Renal cortical epithelial cell (primary cell): ENCODE measurements at regions not wholly inside any gene's neighbourhood (a gene's known extent, or its start where the extent isn't known, plus 50 kb on each side); places are given as distances from the start of the nearest gene placed in this dataset.
"Not testable (repeated sequence)": the region's sequence is repeated elsewhere in the genome, so short reads cannot be mapped to it uniquely, and the experiment has no call there.

Source experiments
- DNase-seq: peaks from one replicate; pipeline ENCODE4 v3.0.0-alpha.2; 2011; ENCODE audit warnings: low read depth

DNA sequence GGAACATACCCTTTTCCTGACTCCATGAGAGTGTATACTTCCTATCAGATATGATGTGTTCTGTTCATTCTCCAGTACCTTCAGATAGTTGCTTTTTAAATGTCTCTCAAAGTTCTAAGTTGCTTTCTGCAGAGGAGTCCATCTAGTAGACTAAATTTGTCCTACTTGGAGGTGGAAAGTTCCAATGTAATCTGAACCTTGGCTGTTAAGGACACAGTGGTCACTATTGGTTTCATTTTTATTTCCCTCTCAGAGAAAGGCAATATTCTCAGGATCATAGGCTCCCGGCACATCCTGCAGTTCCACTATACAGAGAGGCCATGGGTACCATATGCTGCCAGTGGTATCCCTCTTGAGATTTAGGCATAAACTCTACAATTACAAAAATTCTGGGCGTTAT, 634.6 kb downstream of the LRRC70 start:
- DNase-seq, result no peak

DNA sequence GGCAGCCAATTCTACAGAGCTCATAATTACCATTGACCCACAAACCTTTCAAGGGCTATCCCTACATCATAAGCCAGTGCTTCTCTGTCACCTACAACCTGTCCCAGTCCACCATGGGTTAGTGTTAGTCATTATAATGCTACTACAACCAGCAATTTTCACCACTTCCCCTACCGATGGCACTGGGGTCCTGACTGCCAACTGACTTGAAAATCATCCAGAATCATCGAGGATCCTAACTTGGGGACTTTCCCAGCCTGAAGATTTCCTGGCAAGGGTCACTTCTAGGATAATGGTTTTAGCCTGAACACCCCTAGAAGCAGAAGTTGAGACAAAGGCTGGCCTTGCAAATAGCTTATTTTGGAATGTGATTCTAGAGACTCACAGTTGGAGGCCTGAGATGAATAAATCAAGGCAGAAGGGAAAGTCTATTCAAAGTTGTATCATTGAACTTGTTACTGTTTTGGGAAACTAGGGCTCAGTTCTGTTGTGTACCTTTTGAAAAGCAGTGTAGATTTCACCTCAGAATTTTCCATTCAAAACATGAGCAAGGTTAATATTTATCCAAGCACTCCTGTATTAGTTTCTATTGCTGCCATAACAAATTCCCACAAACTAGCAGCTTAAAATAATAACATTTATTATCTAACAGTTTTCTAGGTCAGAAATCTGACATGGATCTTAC, 633.0 kb downstream of the LRRC70 start:
- DNase-seq, result peak; percentile 63

DNA sequence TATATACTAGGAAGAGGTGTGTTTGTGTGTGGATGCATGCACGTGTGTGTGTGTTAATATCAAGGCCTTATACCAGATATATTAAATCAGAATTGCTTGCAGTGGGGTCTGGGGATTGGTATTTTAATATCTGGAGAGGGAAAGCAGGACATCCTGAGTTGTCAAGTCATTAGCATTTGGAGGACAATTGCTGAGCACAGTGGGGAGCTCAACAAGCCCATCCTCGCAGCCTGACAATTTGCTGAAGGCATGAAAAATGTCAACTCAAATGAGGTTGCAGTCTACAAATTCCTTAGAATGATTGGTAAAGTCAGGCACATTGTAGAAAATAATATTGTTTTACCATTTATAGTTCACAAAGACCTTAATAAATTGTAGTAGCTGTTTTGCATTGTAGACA, 627.4 kb downstream of the LRRC70 start:
- DNase-seq, result no peak

DNA sequence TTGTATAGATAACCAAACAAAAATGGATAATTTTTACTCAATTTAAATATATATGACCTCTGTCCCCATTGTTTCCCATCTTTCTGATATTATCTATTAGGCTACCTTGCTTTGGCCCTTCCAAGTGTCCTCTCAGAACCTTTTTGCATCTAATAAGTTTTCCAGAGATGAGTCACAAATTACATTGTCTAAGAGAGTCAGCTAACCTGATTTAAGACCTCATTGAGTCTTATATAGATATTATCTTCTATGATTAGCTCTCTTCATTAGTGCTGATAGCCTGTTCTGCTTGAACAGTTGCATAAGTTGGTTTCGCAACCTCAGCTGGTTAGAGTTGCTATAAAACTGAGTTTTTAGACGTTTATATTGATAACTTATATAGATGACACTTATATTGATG, 623.1 kb downstream of the LRRC70 start:
- no peak for DNase-seq

DNA sequence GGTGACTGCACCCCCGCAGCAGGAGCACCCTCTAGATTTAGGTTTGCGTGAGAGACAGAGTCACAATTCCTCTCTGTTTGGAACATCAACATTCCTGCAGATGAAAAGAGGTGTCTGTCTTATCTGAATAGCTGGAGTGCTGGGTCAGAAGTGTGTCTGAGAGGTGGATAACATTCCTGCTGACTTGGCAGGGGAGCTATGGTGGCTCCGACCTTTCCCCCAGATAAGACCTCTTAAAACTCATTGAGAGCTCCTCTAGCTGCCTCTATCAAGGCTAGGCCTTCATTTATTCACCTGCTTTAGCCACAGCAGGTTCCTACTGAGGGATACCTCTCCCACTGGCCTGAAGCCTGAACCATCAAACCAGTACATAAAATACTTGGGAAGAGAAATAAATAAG, 615.5 kb downstream of the LRRC70 start:
- no peak for DNase-seq

DNA sequence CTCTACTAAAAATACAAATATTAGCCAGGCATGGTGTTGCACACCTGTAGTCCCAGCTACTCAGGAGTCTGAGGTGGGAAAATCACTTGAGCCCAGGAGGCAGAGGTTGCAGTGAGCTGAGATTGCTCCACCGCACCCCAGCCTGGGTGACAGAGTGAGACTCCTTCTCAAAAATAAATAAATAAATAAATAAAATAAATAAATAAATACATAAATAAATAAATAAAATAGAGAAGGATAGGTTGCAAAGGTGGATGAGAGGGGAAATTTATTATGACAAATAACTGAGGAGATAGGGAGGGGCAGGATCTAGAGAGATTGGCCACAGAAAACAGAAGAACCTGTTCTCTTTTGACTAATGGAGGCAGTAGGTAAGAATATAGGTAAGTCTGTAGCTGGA, 601.6 kb downstream of the LRRC70 start:
- not testable (repeated sequence) for DNase-seq

- no peak for DNase-seq
These were observed 597.2 kb downstream of the LRRC70 start for GRCh38 chr5:63175850-63176249.

GRCh38 chr5:63170486-63170885, 591.9 kb downstream of the LRRC70 start:
- DNase-seq, result no peak

DNA sequence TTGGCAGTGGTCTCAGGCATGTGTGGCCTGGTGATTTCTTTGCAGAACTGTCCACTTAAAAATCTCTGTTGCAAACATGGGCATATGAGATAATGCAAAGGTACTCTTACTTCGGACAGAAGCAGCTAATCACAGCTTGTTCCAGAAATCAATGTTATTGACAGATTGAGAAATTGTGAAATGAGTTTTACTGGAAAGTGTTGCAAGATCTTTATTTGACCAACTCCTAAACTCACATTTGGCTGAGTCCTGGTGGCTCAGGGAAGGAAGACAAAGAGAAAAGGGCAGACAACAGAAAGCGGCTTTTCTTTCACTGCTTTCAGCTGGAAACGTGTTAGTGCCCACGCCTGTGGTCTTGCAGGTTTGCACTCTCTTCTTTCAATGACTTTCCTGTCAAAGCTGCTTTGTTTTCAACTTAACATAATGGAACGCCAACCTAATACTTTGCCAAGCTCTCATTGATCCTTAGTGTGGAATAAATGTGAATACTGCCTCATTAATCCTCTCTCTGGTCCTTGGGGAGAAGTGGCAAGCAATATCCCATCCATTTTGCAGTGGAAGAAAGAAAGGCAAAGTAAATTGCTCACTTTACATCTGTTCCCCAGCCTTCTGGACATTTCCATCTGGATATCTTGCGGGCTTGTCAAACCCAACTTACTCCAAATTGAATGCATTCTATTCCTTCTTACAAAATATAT, 586.4 kb downstream of the LRRC70 start:
- DNase-seq, result no peak

DNA sequence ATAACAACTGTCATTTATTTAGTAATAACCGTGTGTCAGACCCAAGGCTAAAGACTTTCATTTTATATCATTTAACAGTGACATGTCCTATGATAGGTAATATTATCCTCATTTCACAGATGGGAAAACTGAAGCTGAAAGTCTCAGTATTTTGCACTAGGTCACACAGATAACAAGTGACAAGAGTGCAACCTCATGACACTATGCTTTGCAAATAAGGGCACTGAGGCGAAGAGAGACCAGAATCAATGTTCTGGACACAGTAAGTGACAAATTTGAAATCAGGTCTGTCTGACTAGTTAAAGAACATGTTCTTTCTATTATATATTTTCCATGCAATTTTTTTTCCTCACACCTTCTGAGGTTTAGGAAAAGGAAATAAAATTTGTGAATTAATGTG, 585.7 kb downstream of the LRRC70 start:
- DNase-seq, result no peak

DNA sequence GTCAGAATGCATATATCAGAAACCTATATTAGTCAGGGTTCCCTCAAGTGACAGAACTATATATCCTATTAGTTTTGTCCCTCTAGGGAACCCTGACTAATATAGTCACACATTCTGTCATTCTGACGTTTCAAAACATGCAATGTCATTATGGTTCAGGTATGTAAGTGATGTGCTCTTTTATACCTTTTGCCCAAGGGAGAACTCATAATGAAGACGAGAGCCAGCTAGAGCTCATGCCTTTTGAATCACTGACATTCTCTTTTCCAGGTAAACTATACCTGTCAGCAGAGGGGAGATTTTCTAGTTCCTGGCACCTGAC, 576.7 kb downstream of the LRRC70 start:
- DNase-seq, result no peak

DNA sequence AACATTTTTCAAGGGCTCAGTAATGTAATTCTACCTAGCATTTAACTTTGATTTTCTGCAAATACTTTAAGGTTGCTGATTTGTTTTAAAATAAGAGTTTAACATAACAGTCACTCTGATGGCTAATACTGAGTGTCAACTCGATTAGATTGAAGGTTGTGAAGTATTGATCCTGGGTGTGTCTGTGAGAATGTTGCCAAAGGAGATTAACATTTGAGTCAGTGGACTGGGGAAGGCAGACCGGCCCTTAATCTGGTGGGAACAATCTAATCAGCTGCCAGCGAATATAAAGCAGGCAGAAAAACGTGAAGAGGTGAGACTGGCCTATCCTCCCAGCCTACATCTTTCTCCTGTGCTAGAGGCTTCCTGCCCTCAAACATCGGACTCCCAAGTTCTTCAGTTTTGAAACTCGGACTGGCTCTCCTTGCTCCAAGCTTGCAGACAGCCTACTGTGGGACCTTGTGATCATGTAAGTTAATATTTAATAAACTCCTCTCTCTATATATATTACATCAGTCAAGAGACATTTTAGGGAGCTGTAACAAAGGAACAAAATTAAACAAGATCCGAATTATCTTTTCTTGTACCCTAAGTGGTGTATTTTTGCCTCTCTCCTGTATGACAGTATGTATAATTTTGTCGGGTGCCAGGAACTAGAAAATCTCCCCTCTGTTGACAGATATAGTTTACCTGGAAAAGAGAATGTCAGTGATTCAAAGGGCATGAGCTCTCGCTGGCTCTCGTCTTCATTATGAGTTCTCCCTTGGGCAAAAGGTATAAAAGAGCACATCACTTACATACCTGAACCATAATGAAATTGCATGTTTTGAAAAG, 576.1 kb downstream of the LRRC70 start:
- DNase-seq, result peak; percentile 10

DNA sequence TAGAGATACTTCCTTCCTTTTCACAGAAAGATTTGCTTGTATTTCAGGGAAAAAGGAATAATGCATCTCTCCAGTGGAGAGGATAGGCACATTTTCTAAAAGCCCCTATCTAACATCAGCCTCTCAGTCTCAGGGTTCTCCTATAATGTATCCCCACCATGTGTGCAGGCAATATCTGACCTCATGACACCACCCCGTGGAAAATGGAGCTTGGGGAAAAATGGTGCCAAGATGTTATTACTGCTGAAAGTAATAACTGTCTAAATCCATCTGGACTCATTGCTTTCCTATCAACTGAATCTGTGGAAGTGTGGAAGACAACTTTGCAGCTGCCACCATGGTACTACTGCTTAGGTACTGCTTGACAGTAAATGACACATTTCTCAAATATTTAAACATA, 574.3 kb downstream of the LRRC70 start:
- no peak for DNase-seq

- DNase-seq, result no peak
These were observed 566.5 kb downstream of the LRRC70 start for GRCh38 chr5:63145167-63145566.

GRCh38 chr5:63141591-63141990, 563.0 kb downstream of the LRRC70 start:
- DNase-seq, result no peak

DNA sequence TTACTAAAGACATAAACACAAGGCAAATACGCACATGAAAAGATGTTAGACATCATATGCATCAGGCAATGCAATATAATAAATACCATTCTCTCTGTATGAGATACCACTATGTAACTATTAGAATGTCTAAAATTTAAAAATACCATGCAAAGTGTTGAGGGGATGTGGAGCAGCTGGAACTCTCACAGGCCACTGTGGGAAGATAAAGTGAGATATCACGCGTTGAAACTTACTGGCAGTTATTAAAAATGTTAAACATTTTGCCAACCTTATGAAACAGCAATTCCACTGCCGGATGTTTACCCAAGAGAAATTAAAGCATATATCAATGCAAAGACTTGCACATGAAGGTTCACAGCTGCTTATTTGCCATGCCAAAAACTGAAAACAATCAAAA, 556.7 kb downstream of the LRRC70 start:
- DNase-seq, result no peak

GRCh38 chr5:63131626-63132285, 553.1 kb downstream of the LRRC70 start:
- peak; percentile 97 for DNase-seq

GRCh38 chr5:63128761-63129160, 550.1 kb downstream of the LRRC70 start:
- peak; percentile 57 for DNase-seq

DNA sequence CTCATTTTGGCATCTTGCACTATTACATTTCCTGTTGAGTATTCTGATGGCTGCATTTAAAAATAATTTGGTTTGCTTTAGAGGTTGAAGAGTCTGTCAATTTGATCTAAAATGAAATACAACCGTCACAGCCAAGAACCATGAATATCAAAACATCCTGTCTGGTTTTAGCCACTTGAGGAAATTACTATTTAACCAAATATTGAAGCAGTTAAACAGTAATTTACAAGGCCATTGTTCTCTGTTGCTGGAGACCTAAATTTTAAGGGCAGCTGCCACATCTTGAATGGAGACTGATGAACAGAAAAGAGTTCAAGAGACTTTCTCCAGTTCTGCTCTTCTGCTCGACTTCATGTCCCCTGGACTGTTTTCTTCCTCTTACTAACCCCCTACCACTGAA, 549.4 kb downstream of the LRRC70 start:
- DNase-seq, result peak; percentile 84

DNA sequence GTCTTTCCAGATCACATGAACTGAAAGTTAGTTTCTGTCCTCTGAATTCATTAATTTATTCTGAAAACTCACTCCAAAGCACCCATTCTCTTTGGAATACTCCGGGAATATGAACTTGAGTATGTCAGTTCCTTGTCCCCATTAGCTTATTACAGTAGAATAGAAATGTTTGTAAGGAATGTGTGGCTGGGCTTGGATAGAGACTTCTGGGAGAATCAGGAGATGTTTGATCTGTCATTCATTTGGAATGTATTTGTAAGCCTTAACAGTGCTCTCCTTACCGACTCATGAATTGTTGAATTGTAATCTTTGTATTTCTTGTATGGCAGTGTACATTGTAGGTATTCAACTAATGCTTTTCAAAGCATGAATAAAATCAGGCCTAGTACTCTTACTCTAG, 548.4 kb downstream of the LRRC70 start:
- peak; percentile 90 for DNase-seq

DNA sequence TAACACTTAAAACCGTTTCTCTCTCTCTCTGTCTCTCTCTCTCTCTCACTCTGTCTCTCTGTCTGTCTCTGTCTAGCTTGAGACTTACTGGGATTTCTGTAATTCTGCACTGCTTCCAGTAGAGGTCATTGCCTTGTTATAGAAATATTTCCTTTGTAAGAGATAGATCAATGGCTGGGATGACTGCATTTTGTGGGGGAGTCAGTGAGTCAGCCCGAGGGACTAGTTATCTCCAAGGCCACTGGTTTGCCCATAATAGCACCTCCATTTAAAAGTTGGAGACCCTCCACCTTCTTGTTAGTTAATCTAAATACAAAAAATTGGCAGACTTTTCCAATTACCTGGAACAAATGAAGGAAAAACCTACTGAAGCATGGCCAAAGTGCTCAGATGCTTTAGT, 547.2 kb downstream of the LRRC70 start:
- DNase-seq, result peak; percentile 86

DNA sequence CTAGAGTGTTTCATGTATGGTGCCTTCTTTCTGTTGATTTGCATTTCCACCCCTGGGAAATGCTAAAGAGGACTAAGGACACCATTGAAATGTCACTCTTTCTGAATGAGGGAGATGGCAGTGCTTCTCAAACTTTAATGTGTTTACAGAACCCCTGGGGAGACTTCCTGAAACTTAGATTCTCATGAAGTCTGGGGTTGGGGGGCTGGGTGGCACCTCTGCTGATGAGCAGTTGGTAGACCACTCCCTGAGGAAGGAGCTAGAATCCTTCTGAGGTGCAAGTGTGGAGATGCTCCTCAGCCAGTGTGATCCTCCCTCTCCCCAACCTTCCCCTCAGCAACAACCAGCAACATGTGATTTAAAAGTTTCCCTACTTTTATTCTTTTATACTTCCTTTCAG, 546.8 kb downstream of the LRRC70 start:
- DNase-seq, result no peak

- DNase-seq, result no peak
These were observed 545.6 kb downstream of the LRRC70 start for GRCh38 chr5:63124266-63124665.
